H9 (cell line): ENCODE measurements at regions not wholly inside any gene's neighbourhood (a gene's known extent, or its start where the extent isn't known, plus 50 kb on each side); places are given as distances from the start of the nearest gene placed in this dataset.

Experiments
- DNase-seq: peaks from one replicate; pipeline ENCODE4 v3.0.0-alpha.2; 2017
- H2AFZ ChIP-seq: one replicate; pipeline ENCODE4 v1.6.1; 2013; ENCODE audit warnings: mild to moderate bottlenecking, low read length, control low read depth, moderate library complexity
- H2AK5ac ChIP-seq: 2 replicates; pipeline ENCODE4 v1.6.1; 2013; ENCODE audit warnings: low read length, control low read depth, mixed read lengths; ENCODE audit not compliant: insufficient read length
- H2BK120ac ChIP-seq: one replicate; pipeline ENCODE4 v1.6.1; 2013; ENCODE audit warnings: low read depth, mild to moderate bottlenecking, low read length, control low read depth, inconsistent platforms; ENCODE audit not compliant: poor library complexity, severe bottlenecking
- H2BK12ac ChIP-seq: 2 replicates; pipeline ENCODE4 v1.6.1; 2013; ENCODE audit warnings: low read length, control low read depth, mixed read lengths, low read depth; ENCODE audit not compliant: insufficient read length
- H2BK15ac ChIP-seq: 2 replicates; pipeline ENCODE4 v1.6.1; 2013; ENCODE audit warnings: low read depth, low read length, control low read depth
- H2BK20ac ChIP-seq: one replicate; pipeline ENCODE4 v1.6.1; 2013; ENCODE audit warnings: low read depth, mild to moderate bottlenecking, low read length, control low read depth, inconsistent platforms; ENCODE audit not compliant: poor library complexity, severe bottlenecking
- H2BK5ac ChIP-seq: 2 replicates; pipeline ENCODE4 v1.6.1; 2013; ENCODE audit warnings: low read length, control low read depth, mixed read lengths; ENCODE audit not compliant: insufficient read length
- H3K14ac ChIP-seq: 2 replicates; pipeline ENCODE4 v1.6.1; 2013; ENCODE audit warnings: low read length, control low read depth; ENCODE audit not compliant: insufficient read depth
- H3K18ac ChIP-seq: 2 replicates; pipeline ENCODE4 v1.6.1; 2013; ENCODE audit warnings: low read depth, mild to moderate bottlenecking, mixed read lengths, low read length, control low read depth; ENCODE audit not compliant: insufficient read length
- H3K23ac ChIP-seq: 2 replicates; pipeline ENCODE4 v1.6.1; 2013; ENCODE audit warnings: low read length, control low read depth, mixed read lengths, low read depth; ENCODE audit not compliant: insufficient read length
- H3K23me2 ChIP-seq: 2 replicates; pipeline ENCODE4 v1.6.1; 2013; ENCODE audit warnings: low read depth, mild to moderate bottlenecking, mixed read lengths, low read length, control low read depth; ENCODE audit not compliant: insufficient read length, poor library complexity, severe bottlenecking
- H3K27ac ChIP-seq: 2 replicates; pipeline ENCODE4 v1.5.1; 2013; ENCODE audit warnings: low read length, control low read depth, mixed read lengths, low read depth; ENCODE audit not compliant: insufficient read length
- H3K27me3 ChIP-seq: 2 replicates; pipeline ENCODE4 v1.6.1; 2013; ENCODE audit warnings: low read length, control low read depth, inconsistent platforms; ENCODE audit not compliant: insufficient read depth
- H3K4ac ChIP-seq: 2 replicates; pipeline ENCODE4 v1.6.1; 2013; ENCODE audit warnings: low read depth, mild to moderate bottlenecking, control low read depth, inconsistent platforms, low read length, moderate library complexity
- H3K4me1 ChIP-seq: 2 replicates; pipeline ENCODE4 v1.6.1; 2013; ENCODE audit warnings: low read length, control low read depth, inconsistent platforms; ENCODE audit not compliant: insufficient read depth
- H3K4me2 ChIP-seq: 2 replicates; pipeline ENCODE4 v1.6.1; 2013; ENCODE audit warnings: low read length, control low read depth, mixed read lengths; ENCODE audit not compliant: insufficient read length, insufficient read depth
- H3K56ac ChIP-seq: 2 replicates; pipeline ENCODE4 v1.6.1; 2013; ENCODE audit warnings: low read depth, mild to moderate bottlenecking, mixed read lengths, low read length, control low read depth; ENCODE audit not compliant: insufficient read length
- H3K79me1 ChIP-seq: 2 replicates; pipeline ENCODE4 v1.6.1; 2013; ENCODE audit warnings: low read depth, mild to moderate bottlenecking, moderate library complexity, low read length, control low read depth, inconsistent platforms; ENCODE audit not compliant: insufficient read depth, poor library complexity, severe bottlenecking
- H3K79me2 ChIP-seq: 2 replicates; pipeline ENCODE4 v1.6.1; 2013; ENCODE audit warnings: low read length, control low read depth, inconsistent platforms; ENCODE audit not compliant: insufficient read depth
- H3K9ac ChIP-seq: 2 replicates; pipeline ENCODE4 v1.6.1; 2013; ENCODE audit warnings: low read length, control low read depth, mixed read lengths; ENCODE audit not compliant: insufficient read length; ENCODE audit errors: extremely low read depth
- H3K9me3 ChIP-seq: one replicate; pipeline ENCODE4 v1.6.1; 2013; ENCODE audit warnings: low read depth, low read length, inconsistent platforms; ENCODE audit not compliant: control insufficient read depth
- H3T11ph ChIP-seq: one replicate; pipeline ENCODE4 v1.6.1; 2013; ENCODE audit warnings: mild to moderate bottlenecking, low read length, control low read depth, inconsistent platforms
- H4K20me1 ChIP-seq: one replicate; pipeline ENCODE4 v1.6.1; 2013; ENCODE audit not compliant: control insufficient read depth, insufficient read length, insufficient read depth
- H4K5ac ChIP-seq: 2 replicates; pipeline ENCODE4 v1.6.1; 2013; ENCODE audit warnings: low read depth, mild to moderate bottlenecking, mixed read lengths, low read length, control low read depth; ENCODE audit not compliant: insufficient read length
- H4K8ac ChIP-seq: replicated peaks from 2 replicates; pipeline ENCODE4 v1.6.1; 2013; ENCODE audit warnings: low read length, control low read depth, mixed read lengths, low read depth; ENCODE audit not compliant: insufficient read length
- H4K91ac ChIP-seq: 2 replicates; pipeline ENCODE4 v1.6.1; 2013; ENCODE audit warnings: low read depth, mild to moderate bottlenecking, moderate library complexity, mixed read lengths, low read length, control low read depth; ENCODE audit not compliant: insufficient read length
- H3K27ac Mint-ChIP-seq, 3 experiments: 2 replicates in 2 of 3; 3 replicates in 1 of 3; pipeline ENCODE4 v1.8.0; 2020 to 2021; ENCODE audit warnings: mixed read lengths in 3 of 3, mild to moderate bottlenecking in 1 of 3, moderate library complexity in 1 of 3
- H3K27me3 Mint-ChIP-seq: 2 replicates; pipeline ENCODE4 v1.8.0; 2021; ENCODE audit warnings: low read depth, mild to moderate bottlenecking, moderate library complexity, mixed read lengths
- H3K36me3 Mint-ChIP-seq, 3 experiments: 2 replicates in 2 of 3; 3 replicates in 1 of 3; pipeline ENCODE4 v1.8.0; 2020 to 2021; ENCODE audit warnings: low read depth in 3 of 3, mixed read lengths in 3 of 3; ENCODE audit not compliant: insufficient read depth in 1 of 3
- H3K4me1 Mint-ChIP-seq, 2 experiments: 2 replicates each; pipeline ENCODE4 v1.8.0; 2020; ENCODE audit warnings: mixed read lengths in 2 of 2
- H3K4me3 Mint-ChIP-seq, 2 experiments: 2 replicates in 1 of 2; 3 replicates in 1 of 2; pipeline ENCODE4 v1.8.0; 2020 to 2021; ENCODE audit warnings: mild to moderate bottlenecking in 2 of 2, mixed read lengths in 2 of 2, moderate library complexity in 1 of 2
- H3K9me3 Mint-ChIP-seq, 2 experiments: 2 replicates in 1 of 2; 3 replicates in 1 of 2; pipeline ENCODE4 v1.8.0; 2020; ENCODE audit warnings: mild to moderate bottlenecking in 2 of 2, mixed read lengths in 2 of 2, moderate library complexity in 1 of 2
- CTCF ChIP-seq: fragments of 200-600 bp; sonication (generic); conservative IDR thresholded peaks from 3 replicates; pipeline ENCODE4 v1.8.0; 2021; ENCODE audit warnings: antibody characterized with exemption, mild to moderate bottlenecking
- WGBS: extraction: QIAGEN DNeasy Blood & Tissue Kit; methylation state at CpG from one replicate; pipeline ENCODE4 v1.1.7; 2013; ENCODE audit warnings: missing lambda C conversion rate, low lambda C conversion rate, mixed read lengths; ENCODE audit not compliant: insufficient read length; ENCODE audit errors: extremely low coverage; 5-methylcytosine and 5-hydroxymethylcytosine counted together

GRCh38 chr4:162985131-162985530 is 181.6 kb downstream of the NAF1 start:
- H3T11ph ChIP-seq = no peak overlapping the region
- H3K79me1 ChIP-seq = no peaks in the 10 kb centered on the region
- no peak overlapping the region for H4K8ac ChIP-seq
- H3K36me3 Mint-ChIP-seq = peaks cover 0 to 8% (median 0%) of the 10 kb centered on the region in 3 experiments; a peak in 2 of 7 replicates
- no peaks in the 10 kb centered on the region for H3K79me2 ChIP-seq
- H2BK20ac ChIP-seq = no peak overlapping the region
- H4K20me1 ChIP-seq = no peaks in the 10 kb centered on the region
- no peak overlapping the region for H3K27ac Mint-ChIP-seq
- peaks cover 0 to 3% of the 10 kb centered on the region in 2 experiments; a peak in 2 of 5 replicates for H3K9me3 Mint-ChIP-seq
- TF ChIP-seq CTCF = no peak
- no peak overlapping the region for H3K4ac ChIP-seq
- no peak overlapping the region for H3K9ac ChIP-seq
- H3K4me1 ChIP-seq = no peaks in the 10 kb centered on the region; the same call in 1 of the 2 replicates
- H2BK5ac ChIP-seq = no peak overlapping the region
- no peak overlapping the region for H2AK5ac ChIP-seq
- no peaks in the 10 kb centered on the region for H3K27me3 Mint-ChIP-seq
- H3K9me3 ChIP-seq = no peaks in the 10 kb centered on the region
- no peaks in the 10 kb centered on the region for H3K27me3 ChIP-seq
- no peak overlapping the region for H3K14ac ChIP-seq
- no peak overlapping the region for H3K56ac ChIP-seq
- no peak overlapping the region for H3K27ac ChIP-seq
- no peak overlapping the region for H3K4me3 Mint-ChIP-seq
- no peak overlapping the region for H4K91ac ChIP-seq
- no peak overlapping the region for H2BK120ac ChIP-seq
- H2BK12ac ChIP-seq = no peak overlapping the region
- no CpG with 5 or more reads among the region's 13 CpGs for WGBS
- peaks cover 20% of the 10 kb centered on the region in 2 experiments for H3K4me1 Mint-ChIP-seq
- H2AFZ ChIP-seq = no peak overlapping the region
- H3K23ac ChIP-seq = no peak overlapping the region
- H3K4me2 ChIP-seq = no peak overlapping the region
- no peak overlapping the region for H3K18ac ChIP-seq
- H2BK15ac ChIP-seq = no peak overlapping the region
- no peak for DNase-seq
- H3K23me2 ChIP-seq = no peaks in the 10 kb centered on the region
- H4K5ac ChIP-seq = no peak overlapping the region
